B cell (primary cell): ENCODE measurements at regions not wholly inside any gene's neighbourhood (a gene's known extent, or its start where the extent isn't known, plus 50 kb on each side); places are given as distances from the start of the nearest gene placed in this dataset.

Experiments
- EZH2 ChIP-seq: IDR thresholded peaks from 2 replicates; pipeline ENCODE4 v1.6.1; 2012; ENCODE audit warnings: borderline replicate concordance, low read depth, mild to moderate bottlenecking, moderate library complexity, low read length; ENCODE audit not compliant: insufficient read depth, poor library complexity, severe bottlenecking
- TF ChIP-seq, protein P1 (sequence below): fragments of 200-600 bp; IDR thresholded peaks from one replicate; pipeline ENCODE4 v1.8.0; 2022; ENCODE audit warnings: antibody characterized with exemption, mild to moderate bottlenecking

GRCh38 chr2:239800785-239801386, 224.3 kb downstream of the NDUFA10 start:
- TF ChIP-seq, protein P1, sequence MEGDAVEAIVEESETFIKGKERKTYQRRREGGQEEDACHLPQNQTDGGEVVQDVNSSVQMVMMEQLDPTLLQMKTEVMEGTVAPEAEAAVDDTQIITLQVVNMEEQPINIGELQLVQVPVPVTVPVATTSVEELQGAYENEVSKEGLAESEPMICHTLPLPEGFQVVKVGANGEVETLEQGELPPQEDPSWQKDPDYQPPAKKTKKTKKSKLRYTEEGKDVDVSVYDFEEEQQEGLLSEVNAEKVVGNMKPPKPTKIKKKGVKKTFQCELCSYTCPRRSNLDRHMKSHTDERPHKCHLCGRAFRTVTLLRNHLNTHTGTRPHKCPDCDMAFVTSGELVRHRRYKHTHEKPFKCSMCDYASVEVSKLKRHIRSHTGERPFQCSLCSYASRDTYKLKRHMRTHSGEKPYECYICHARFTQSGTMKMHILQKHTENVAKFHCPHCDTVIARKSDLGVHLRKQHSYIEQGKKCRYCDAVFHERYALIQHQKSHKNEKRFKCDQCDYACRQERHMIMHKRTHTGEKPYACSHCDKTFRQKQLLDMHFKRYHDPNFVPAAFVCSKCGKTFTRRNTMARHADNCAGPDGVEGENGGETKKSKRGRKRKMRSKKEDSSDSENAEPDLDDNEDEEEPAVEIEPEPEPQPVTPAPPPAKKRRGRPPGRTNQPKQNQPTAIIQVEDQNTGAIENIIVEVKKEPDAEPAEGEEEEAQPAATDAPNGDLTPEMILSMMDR = no peak
- TF ChIP-seq EZH2 = no peak
